Uterus (tissue), 3 donors: ENCODE measurements at regions not wholly inside any gene's neighbourhood (a gene's known extent, or its start where the extent isn't known, plus 50 kb on each side); places are given as distances from the start of the nearest gene placed in this dataset.
"Not testable (repeated sequence)": the region's sequence is repeated elsewhere in the genome, so short reads cannot be mapped to it uniquely, and the experiment has no call there.

Experiments
- DNase-seq, 2 donors: peaks; one replicate each; pipeline ENCODE4 v3.0.0-alpha.2; 2019 to 2020
- H3K27ac ChIP-seq, 2 donors: fragments of 200-600 bp; sonication (generic); 1 replicate in 1 of 2; 2 replicates in 1 of 2; pipeline ENCODE4 v1.5.1; 2016 to 2018
- H3K27me3 ChIP-seq, 2 donors: fragments of 200-600 bp; sonication (generic); one replicate each; pipeline ENCODE4 v1.5.1; 2018 to 2019; ENCODE audit warnings: control low read depth in 1 of 2
- H3K36me3 ChIP-seq, 2 donors: fragments of 200-600 bp; sonication (generic); one replicate each; pipeline ENCODE4 v1.5.1; 2019; ENCODE audit warnings: control low read depth in 1 of 2
- H3K4me1 ChIP-seq, 2 donors: fragments of 200-600 bp; sonication (generic); one replicate each; pipeline ENCODE4 v1.5.1; 2018 to 2019; ENCODE audit warnings: control low read depth in 1 of 2
- H3K4me3 ChIP-seq, 2 donors: fragments of 200-600 bp; sonication (generic); 1 replicate in 1 of 2; 2 replicates in 1 of 2; pipeline ENCODE4 v1.5.1; 2018 to 2019; ENCODE audit warnings: mild to moderate bottlenecking in 1 of 2
- H3K9me3 ChIP-seq, 2 donors: fragments of 200-600 bp; sonication (generic); one replicate each; pipeline ENCODE4 v1.5.1; 2019; ENCODE audit warnings: control low read depth in 1 of 2
- CTCF ChIP-seq, 4 experiments: fragments of 200-600 bp in 2 of 4; fragments of 450-650 bp in 2 of 4; sonication (generic) in 2 of 4; IDR thresholded peaks; one replicate each; pipeline ENCODE4 v1.5.1; 2016 to 2019; ENCODE audit warnings: antibody characterized with exemption in 4 of 4, mild to moderate bottlenecking in 2 of 4, moderate library complexity in 1 of 4
- POLR2A ChIP-seq, 2 donors: fragments of 450-650 bp; IDR thresholded peaks; one replicate each; pipeline ENCODE4 v1.6.1; 2016; ENCODE audit warnings: antibody characterized with exemption in 2 of 2, mild to moderate bottlenecking in 1 of 2, moderate library complexity in 1 of 2
- intact Hi-C: fragments of 100-400 bp; cut with DNase I; formaldehyde crosslinking; loops from one replicate; pipeline ENCODE4 v1.15.1; 2023; ENCODE audit warnings: low total_unique reads
- donor health status: DM: yes; HTN: yes; CAD: no.

GRCh38 chr6:156686301-156686994, 90.7 kb upstream of the ARID1B start:
- H3K27me3 ChIP-seq = no peaks in the 10 kb centered on the region
- intact Hi-C loops = loop anchor here (5.0 kb wide), 1 partner anchor 91 kb away; the partner anchor contains the start of gene ARID1B
- H3K4me1 ChIP-seq = no peaks in the 10 kb centered on the region
- peak overlapping the region; percentile 57 to 83 for H3K4me3 ChIP-seq
- H3K27ac ChIP-seq = peak overlapping the region; percentile 96 to 99
- peak in 1 of 2 donors; percentile 24 for DNase-seq
- H3K36me3 ChIP-seq = no peaks in the 10 kb centered on the region
- no peaks in the 10 kb centered on the region for H3K9me3 ChIP-seq
- TF ChIP-seq CTCF (IDR thresholded peaks at IDR 0.05) (peak in 3 of 4 experiments; percentile 4 to 53 (median 42)), POLR2A (IDR thresholded peaks at IDR 0.05) (no peak)

- TF ChIP-seq CTCF (IDR thresholded peaks at IDR 0.05) = no peak
These were observed 91.4 kb upstream of the ARID1B start for GRCh38 chr6:156685823-156686222.

GRCh38 chr6:156683821-156684220, 93.4 kb upstream of the ARID1B start:
- no peaks in the 10 kb centered on the region for H3K27me3 ChIP-seq
- no peaks in the 10 kb centered on the region for H3K4me1 ChIP-seq
- H3K9me3 ChIP-seq = no peaks in the 10 kb centered on the region
- TF ChIP-seq CTCF (IDR thresholded peaks at IDR 0.05) (no peak), POLR2A (IDR thresholded peaks at IDR 0.05) (no peak)
- intact Hi-C loops = no loop called here
- H3K4me3 ChIP-seq = no peak overlapping the region
- no peak overlapping the region for H3K27ac ChIP-seq
- DNase-seq = no peak
- H3K36me3 ChIP-seq = no peaks in the 10 kb centered on the region

More at GRCh38 chr6:156685823-156686222, 91.4 kb upstream of the ARID1B start:
- H3K9me3 ChIP-seq = no peaks in the 10 kb centered on the region
- H3K36me3 ChIP-seq = no peaks in the 10 kb centered on the region
- no peaks in the 10 kb centered on the region for H3K27me3 ChIP-seq
- no peaks in the 10 kb centered on the region for H3K4me1 ChIP-seq
- intact Hi-C loops = loop anchor here (5.0 kb wide), 1 partner anchor 91 kb away; the partner anchor contains the start of gene ARID1B
- DNase-seq = no peak
- peak overlapping the region; percentile 96 to 99 for H3K27ac ChIP-seq
- H3K4me3 ChIP-seq = peak overlapping the region; percentile 57 to 83

GRCh38 chr6:156676721-156677120, 100.5 kb upstream of the ARID1B start:
- no peaks in the 10 kb centered on the region for H3K27me3 ChIP-seq
- intact Hi-C loops = no loop called here
- no peak for DNase-seq
- H3K4me3 ChIP-seq = no peak overlapping the region
- no peaks in the 10 kb centered on the region for H3K36me3 ChIP-seq
- no peak for TF ChIP-seq CTCF (IDR thresholded peaks at IDR 0.05)
- no peak for TF ChIP-seq POLR2A (IDR thresholded peaks at IDR 0.05)
- H3K9me3 ChIP-seq = peaks cover 0 to 4% of the 10 kb centered on the region in 2 donors
- no peak overlapping the region for H3K27ac ChIP-seq
- no peaks in the 10 kb centered on the region for H3K4me1 ChIP-seq

GRCh38 chr6:156674197-156674596, 103.0 kb upstream of the ARID1B start:
- intact Hi-C loops = no loop called here
- TF ChIP-seq CTCF (IDR thresholded peaks at IDR 0.05) = no peak
- no peak for TF ChIP-seq POLR2A (IDR thresholded peaks at IDR 0.05)
- Histone ChIP-seq H3K27ac (no peak overlapping the region), H3K36me3 (no peaks in the 10 kb centered on the region), H3K9me3 (peaks cover 0 to 4% of the 10 kb centered on the region in 2 donors), H3K27me3 (no peaks in the 10 kb centered on the region), H3K4me3 (no peak overlapping the region), H3K4me1 (no peaks in the 10 kb centered on the region)
- no peak for DNase-seq

GRCh38 chr6:156670097-156670496, 107.1 kb upstream of the ARID1B start:
- intact Hi-C loops, H3K9me3 ChIP-seq, H3K4me3 ChIP-seq, H3K27me3 ChIP-seq, H3K27ac ChIP-seq, H3K36me3 ChIP-seq, H3K4me1 ChIP-seq, DNase-seq: not testable (repeated sequence)
